ENCODE measurements at regions not wholly inside any gene's neighbourhood (a gene's known extent, or its start where the extent isn't known, plus 50 kb on each side); places are given as distances from the start of the nearest gene placed in this dataset.
A peak's percentile ranks its signal among the peaks of the same experiment; 100 is the strongest.

- DNase-seq = no peak
Measured at GRCh38 chr2:172232708-172233396, 130.2 kb upstream of the DLX2 start.

GRCh38 chr2:172233987-172234715 is 131.5 kb upstream of the DLX2 start:
- no peak for DNase-seq

GRCh38 chr2:172234716-172235691 is 132.3 kb upstream of the DLX2 start:
- no peak for DNase-seq

GRCh38 chr2:172239944-172240590 is 137.4 kb upstream of the DLX2 start:
- DNase-seq = no peak

GRCh38 chr2:172241222-172241621 is 138.5 kb upstream of the DLX2 start:
- no peak for DNase-seq

- no peak for DNase-seq
Measured at GRCh38 chr2:172242471-172242870, 139.8 kb upstream of the DLX2 start.

GRCh38 chr2:172242961-172243360 is 140.3 kb upstream of the DLX2 start:
- DNase-seq = no peak

GRCh38 chr2:172244419-172245130 is 141.9 kb upstream of the DLX2 start:
- DNase-seq = no peak

- no peak for DNase-seq
Measured at GRCh38 chr2:172246649-172247048, 143.9 kb upstream of the DLX2 start.

- DNase-seq = no peak
Measured at GRCh38 chr2:172247203-172247602, 144.5 kb upstream of the DLX2 start.

- no peak for DNase-seq
Measured at GRCh38 chr2:172248381-172248780, 145.7 kb upstream of the DLX2 start.

GRCh38 chr2:172248785-172249187 is 146.1 kb upstream of the DLX2 start:
- DNase-seq = no peak

- DNase-seq = no peak
Measured at GRCh38 chr2:172249334-172249733, 146.6 kb upstream of the DLX2 start.

- DNase-seq = no peak
Measured at GRCh38 chr2:172249986-172250385, 147.3 kb upstream of the DLX2 start.

- no peak for DNase-seq
Measured at GRCh38 chr2:172251231-172251630, 148.5 kb upstream of the DLX2 start.

- no peak for DNase-seq
Measured at GRCh38 chr2:172252154-172252553, 149.5 kb upstream of the DLX2 start.

GRCh38 chr2:172253190-172254052 is 150.7 kb upstream of the DLX2 start:
- no peak for DNase-seq

GRCh38 chr2:172256886-172257285 is 154.2 kb upstream of the DLX2 start:
- peak; percentile 16 to 70 for DNase-seq

GRCh38 chr2:172259827-172260226 is 157.1 kb upstream of the DLX2 start:
- DNase-seq = no peak

- DNase-seq = no peak
Measured at GRCh38 chr2:172260336-172260735, 157.6 kb upstream of the DLX2 start.

- DNase-seq = no peak
Measured at GRCh38 chr2:172261292-172261691, 158.6 kb upstream of the DLX2 start.
